DMS 273 treated with DMSO at 0.1 percent for 48 hours (cell line): ENCODE measurements at regions not wholly inside any gene's neighbourhood (a gene's known extent, or its start where the extent isn't known, plus 50 kb on each side); places are given as distances from the start of the nearest gene placed in this dataset.

Source experiments
- DNase-seq: peaks from one replicate; lab custom pipeline; 2025; lab: John Stamatoyannopoulos, UW

DNA sequence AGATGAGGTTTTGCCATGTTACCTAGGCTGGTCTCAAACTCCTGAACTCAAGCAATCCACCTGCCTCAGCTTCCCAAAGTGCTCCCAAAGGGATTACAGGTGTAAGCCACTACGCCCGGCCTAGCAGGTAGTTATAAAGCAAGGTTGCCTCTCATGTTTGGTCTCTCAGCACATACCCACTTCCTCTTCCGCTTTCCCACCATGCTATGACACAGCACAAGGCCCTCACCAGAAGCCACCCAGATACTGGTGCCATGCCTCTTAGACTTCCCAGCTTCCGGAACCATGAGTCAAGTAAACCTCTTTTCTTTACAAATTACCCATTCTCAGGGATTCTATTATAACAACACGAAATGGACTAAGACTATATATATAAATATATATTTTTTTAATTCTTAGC lies 143.6 kb downstream of the COPRS start:
- DNase-seq, result no peak

DNA sequence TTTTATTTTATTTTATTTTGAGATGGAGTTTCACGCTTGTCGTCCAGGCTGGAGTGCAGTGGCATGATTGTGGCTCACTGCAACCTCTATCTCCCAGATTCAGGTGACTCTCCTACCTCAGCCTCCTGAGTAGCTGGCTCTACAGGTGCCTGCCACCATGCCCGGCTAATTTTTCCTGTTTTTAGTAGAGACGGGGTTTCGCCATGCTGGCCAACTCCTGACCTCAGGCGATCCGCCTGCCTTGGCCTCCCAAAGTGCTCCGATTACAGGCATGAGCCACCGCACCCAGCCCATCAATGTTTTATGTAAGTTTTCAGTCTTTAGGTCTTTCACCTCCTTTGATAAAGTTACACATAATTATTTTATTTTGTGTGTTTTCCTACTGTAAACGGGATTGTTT lies 154.6 kb downstream of the COPRS start:
- no peak for DNase-seq

DNA sequence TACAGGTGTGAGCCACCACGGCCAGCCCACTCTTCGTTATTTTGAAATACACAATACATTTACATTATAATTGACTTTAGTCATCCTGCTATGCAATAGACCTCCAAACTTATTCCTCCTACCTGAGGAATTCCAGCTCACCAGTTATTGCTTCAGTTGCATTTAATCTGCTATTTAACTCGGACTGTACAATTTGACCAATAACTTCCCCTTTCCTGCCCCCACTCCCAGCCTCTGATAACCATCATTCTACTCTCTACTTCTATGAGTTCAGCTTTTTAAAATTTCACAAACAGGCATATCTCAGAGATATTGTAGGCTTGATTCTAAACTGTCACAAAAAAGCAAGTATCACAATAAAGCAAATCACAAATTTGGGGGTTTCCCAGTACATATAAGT lies 157.0 kb downstream of the COPRS start:
- no peak for DNase-seq

DNA sequence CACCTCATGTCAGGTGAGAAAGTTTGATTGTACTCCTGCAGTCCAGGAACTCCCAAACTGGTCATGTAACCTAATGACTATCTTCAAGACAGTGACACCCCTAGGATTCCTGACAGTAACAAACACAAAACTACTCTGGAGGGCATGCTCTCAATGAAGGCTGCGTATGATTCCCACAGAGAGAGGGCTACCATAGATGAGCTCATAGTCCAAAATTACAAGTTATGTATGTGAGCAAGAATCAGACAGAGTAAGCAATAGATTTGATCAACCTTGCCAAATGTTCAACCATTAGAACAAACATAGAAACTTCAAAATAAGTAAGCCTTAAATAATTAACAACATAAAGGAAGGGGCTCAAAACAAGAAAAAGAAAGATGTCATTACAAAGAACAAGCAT lies 158.1 kb downstream of the COPRS start:
- no peak for DNase-seq

DNA sequence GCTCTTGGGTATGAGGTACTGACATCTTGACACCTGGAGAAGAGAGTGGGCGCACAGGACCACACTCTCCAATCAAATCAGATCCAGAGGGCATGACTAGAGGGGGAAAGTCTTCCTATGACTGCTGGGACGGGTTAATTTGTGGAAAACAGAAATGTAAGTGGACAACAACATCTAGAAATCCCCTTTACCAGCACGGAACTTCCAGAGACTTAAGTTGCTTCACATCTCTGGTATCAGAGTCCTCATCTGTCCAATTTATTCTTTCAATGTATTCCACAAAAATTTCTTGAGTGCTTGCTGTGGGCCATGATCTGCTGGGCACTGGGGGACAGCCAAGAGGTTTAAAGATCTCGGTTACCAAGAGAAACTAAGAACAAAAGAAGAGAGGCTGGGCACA lies 159.2 kb downstream of the COPRS start:
- DNase-seq, result no peak

DNA sequence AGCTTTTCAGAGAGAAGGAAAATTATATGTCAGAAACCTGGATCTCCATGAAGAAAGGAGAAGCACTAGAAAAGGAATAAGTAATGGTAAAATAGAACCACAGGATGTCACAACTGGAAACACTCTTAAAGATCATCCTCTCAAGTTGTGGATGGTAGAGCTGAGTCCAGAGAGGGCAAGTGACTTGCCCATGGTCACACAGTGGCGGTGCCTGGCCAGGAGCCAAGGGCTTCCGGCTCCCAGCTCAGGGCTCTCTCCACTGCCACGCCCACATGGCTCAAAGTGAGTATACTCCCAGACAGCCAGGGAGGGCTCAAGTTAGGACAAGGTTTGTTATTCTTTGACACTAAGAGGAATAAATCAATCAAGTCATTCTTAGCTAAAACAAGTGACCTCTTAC lies 159.8 kb downstream of the COPRS start:
- no peak for DNase-seq

DNA sequence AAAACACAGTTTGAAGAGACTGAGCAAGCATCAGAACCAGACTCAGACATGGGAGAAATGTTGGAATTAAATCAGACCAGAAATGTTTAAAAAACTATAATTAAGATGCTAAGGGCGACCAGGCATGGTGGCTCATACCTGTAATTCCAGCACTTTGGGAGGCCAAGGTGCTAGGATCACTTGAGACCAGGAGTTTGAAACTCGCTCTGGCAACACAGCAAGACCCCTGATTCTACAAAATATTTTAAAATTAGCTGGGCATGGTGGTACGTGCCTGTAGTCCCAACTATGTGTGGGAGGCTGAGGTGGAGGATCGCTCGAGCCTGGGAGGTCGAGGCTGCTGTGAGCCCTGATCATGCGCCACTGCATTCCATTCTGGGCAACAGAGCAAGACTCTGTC lies 160.3 kb downstream of the COPRS start:
- no peak for DNase-seq

DNA sequence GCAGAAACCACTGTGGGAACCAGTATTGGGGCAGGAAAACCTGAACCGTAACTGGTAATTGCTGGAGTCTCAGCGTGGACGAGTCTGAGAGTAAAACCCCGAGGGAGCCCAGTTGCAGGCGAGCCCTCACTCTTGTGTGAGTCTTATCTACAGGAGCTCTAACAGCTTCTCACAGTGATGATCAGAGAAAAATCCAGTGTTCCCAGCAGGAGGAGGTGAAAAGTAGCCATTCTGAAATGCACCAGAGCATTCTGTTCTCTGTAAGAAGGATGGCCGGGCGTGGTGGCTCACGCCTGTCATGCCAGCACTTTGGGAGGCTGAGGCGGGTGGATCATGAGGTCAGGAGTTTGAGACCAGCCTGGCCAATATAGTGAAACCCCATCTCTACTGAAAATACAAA lies 161.2 kb downstream of the COPRS start:
- DNase-seq, result no peak

DNA sequence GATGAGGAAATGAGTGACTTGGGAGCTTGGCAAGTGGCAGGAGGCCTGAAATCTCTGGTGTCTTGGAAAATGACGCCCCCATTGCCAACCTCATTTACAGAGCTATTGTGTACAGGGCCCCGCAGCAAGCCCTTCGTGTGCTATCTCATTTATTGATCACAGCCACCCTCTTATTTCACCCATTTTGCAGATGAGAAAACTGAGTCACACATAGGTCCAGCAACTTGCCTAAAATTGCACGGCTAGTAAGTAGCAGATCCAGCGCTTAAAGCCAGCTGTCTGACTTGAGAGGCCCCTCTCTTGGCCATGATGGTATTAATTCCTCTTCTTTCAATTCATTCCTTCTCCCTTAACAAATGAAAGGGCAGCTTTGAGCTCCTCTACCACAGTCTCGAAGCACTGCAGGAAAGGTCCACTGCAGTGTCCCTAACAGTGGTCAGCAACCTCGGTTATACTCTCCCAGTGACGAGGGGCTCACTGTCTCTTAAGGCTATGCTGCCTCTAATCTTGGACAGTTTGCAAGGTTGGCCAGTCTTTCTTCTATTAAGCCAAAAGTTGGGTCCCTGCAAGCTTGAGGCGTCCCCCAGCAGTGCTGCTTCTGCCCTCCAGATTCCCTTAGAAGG lies 162.2 kb downstream of the COPRS start:
- no peak for DNase-seq

DNA sequence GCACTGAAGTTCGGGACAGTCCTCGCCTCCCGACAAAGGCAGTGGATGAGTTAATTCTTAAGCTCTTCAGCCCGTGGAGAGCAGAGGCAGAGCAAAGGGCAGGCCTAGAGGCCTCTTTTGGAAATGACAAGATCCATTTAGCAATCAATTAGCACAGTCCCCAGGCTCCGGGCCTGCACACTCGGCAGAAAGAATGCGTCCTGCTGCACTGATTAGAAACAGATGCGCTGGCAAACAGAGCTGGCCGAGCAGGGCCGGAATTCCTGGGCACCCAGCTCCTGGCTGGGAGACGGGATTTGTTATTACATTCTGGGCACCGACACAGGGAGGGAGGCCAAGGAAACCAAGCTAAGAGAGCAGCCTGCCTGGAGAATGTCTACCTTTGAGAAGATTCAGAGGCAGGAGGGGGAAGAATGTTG lies 162.9 kb downstream of the COPRS start:
- peak; percentile 37 for DNase-seq

DNA sequence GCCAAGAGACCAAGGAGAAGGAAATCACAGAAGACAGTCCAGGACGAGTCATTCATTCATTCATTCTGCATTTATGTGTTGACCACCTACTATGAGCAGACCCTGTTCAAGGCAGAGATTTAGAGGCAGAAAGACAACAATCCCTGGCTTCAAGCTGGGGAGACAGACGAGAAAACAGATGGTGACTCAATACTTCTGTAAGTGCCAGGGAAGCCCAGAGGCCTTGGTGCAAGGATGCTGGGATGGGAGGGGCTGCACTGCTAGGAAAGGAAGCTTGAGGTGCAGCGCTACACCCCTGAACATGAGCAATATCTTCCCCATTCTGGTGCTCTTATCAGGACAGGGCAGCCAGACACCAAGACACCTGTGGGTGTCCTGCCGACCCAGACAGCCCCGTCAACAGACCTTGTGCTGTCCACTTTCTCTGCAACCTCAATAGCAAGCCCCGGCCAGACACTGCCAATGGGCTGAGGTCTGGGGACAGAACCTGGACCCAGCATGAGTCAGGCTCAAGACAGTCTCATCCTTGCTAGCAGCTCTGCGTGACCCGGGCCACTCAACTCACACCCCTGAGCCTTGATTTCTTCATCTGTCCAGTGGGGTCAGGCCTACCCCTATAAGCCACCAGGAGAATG lies 163.5 kb downstream of the COPRS start:
- DNase-seq, result peak; percentile 23

DNA sequence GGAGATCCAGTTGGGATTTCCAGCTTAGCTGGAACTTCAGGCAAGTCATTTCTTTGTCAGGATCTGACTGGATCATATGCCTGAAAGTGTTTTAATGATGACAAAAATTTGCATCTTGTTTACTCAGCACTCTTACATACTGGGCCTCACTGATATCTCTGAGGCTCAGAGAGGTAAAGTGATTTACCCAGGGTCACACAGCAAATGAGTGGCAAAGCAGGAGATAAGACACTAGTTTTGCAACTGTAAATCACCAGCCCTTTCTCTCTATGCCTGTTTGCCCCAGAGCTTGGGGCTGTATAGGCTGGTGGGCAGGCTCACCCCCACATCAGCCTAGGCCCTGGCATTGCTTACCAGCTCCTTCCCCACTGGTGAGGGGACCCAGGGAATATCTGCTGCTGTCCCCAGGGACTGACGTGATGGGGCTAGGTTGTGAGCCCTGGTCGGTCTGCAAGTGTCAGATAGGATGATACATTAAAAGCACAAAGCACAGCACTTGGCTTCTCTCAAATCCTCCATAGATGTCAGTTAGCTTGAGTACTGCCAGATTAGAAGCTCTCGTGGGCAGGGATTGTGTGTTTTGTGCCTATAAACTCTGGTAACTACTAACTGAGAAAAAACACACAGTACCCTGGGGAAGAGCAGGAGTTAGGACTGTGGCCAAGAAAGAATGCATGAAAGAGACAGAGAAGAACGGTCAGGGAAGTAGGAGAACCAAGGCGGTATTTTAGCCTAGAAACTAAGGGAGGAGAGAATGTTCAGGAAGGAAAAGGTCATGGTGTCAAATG lies 165.4 kb downstream of the COPRS start:
- no peak for DNase-seq

DNA sequence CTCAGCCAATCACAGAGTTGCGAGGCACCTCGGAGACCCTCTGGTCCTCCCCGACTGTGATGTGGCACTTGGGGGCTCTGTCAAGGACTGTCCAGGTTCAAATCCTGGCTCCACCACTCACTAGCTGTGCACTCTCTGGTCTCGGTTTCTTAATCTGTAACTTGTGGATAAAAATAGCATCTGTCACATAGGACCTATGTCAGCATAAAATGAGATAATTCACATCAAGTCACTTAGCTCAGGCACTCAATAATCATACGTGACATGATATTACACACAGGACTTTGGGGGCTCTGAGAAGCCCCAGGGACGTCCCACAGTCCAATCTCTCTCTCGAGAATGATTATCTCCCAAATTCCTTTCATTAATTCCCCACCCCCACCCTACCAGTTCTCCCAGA lies 166.4 kb downstream of the COPRS start:
- no peak for DNase-seq

DNA sequence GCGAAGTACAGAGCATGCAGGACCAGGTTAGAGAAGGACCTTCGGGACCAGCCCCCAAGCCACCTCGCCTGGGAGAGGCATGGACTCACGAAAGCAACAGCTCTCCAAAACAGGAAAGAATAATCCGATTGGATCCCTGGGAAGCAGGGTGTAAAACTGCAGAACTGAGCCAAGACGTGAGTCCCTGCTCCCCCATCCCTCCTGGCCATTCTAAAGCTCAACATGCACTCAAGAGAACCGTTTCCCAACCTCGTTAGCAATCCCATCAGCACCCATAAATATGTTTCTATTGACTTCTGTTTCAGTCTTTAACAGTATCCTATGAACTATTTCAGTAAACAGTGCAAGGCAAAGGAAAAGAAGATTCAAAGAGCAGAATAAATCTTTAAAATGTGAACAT lies 167.0 kb downstream of the COPRS start:
- DNase-seq, result no peak

DNA sequence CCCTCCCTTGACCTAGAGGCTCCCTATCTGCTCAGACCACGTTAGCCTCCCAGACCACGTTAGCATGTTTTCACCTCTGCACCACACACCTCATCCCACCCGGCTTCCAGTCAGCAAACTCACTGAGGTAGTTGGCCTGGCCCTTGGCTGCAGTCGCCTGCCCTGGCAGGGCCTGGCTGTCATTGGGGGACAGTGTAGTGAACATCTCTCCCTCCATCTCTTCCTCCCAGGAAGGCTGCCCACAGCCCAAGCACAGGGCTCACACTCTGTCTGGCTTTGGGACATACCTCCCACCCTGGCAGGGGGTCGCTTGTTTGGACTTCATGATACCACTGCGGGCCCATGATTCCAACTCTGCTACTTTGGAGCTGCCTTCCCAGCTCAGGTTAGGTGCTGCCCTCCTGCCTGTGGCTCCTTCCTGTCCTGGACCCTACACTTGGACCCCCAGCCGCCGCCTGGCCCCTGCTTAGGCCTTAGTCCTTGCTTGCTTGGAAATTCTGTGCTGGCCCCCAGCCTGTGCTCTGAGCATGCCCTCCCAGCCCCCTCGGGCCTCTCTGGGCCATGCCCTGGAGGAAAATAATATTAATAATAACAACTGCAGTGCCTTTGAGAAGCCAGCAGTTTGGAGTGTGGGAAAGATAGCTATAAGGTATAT lies 167.7 kb downstream of the COPRS start:
- DNase-seq, result no peak

DNA sequence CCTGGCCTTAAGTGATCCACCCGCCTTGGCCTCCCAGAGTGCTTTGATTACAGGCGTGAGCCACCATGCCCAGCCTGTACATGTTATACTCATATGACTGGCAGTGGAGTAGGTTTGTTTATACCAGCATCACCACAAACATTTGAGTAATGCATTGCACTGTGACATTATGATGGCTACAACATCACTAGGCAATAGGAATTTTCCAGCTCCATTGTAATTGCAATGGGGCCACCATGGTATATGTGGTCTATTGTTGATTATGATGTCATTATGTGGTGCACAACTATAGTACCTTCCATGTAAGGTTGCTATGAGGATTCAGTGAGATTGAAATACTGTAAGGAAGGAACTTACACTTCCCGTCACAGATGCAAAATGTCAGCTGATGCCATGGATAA lies 168.9 kb downstream of the COPRS start:
- no peak for DNase-seq

DNA sequence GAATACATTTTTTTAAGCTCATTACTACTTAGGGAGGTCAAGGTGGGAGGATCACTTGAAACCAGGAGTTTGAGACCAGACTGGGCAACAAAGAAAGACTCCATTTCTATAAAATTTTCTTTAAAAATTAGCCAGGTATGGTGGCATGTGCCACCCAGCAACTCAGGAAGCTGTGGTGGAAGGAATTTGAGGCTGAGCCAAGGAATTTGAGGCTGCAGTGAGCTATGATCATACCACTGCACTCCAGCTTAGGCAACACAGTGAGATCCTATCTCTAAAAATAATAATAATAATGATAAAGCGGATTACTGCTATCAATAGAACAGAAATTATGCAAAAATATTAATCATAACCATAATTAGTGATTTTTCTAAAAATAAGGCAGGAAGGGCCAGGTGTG lies 170.3 kb downstream of the COPRS start:
- no peak for DNase-seq

DNA sequence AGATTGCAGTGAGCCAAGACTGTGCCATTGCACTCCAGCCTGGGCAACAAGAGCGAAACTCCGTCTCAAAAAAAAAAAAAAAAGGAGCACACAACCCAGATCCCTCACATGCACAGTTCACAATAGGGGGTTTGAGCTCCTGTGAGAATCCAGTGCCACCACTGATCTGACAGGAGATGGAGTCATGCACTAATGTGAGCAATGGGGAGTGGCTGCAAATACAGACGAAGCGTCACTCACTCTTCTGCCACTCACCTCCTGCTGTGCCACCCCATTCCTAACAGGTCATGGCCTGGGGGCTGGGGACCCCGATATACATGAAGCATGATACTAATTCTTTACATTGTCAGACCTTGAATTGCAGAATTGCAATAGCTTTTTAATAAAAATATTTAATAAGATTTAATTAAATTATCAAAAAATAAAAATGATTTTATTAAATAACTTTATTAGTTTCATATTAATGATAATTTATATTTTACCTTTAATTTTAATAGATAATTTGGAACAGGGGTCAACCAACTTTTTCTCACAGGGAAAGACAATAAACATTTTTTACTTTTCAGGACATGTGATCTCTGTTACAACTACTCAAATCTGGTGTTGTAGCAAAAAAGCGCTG lies 171.4 kb downstream of the COPRS start:
- DNase-seq, result no peak

DNA sequence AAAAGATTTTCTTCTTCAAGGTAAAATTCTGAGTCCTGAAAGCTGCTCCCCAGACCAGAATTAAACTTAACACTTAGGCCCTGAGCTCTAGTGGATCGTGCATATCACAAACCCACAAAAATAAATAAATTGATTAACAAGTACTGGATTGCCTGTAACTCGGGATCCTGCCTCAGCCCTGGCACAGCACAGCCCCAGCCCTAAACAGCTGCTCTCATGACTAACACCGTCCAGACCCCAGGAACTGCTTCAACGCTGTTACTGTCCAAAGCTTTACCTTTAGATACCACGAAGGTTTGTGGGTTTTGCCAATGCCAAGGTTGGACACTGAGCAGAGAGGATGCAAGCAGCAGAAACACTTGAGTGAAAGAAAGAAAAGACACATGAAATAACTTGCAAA lies 172.5 kb downstream of the COPRS start:
- no peak for DNase-seq

DNA sequence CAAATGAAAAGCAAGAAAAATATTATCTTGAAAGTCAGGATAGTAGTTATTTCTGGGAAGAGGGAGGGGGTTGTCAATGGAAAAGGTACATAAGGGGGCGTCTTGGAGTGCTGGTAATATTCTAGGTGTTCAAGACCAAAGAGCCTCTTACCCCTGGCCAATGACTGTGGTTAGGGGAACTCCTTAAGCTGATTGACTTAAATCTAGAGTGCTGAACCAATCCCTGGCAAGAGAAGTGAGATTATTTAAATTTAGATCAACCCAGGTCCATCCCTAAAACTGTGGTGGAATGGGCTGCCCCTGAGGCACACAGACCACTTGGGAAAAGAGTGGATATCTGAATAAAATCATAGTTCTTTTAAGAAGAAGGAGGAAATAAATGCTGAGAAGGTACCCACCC lies 174.1 kb downstream of the COPRS start:
- no peak for DNase-seq

DNA sequence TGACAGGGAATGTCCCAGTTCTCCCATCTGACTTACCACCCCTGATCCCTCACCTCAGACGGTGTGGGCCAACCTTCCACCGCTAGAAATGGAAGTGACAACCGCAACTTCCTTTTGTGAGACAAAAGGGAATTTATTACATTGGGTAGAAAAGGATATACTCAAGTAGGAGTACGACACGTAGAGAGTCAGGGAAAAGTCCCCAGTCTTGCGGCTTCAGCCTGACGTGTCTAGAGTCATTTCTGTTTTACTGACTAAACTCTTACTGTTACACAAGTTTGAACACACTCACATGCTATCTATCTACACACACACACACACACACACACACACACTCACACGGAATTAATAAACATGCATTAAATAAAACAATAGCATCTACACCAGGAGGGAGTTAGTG lies 178.9 kb downstream of the COPRS start:
- no peak for DNase-seq

DNA sequence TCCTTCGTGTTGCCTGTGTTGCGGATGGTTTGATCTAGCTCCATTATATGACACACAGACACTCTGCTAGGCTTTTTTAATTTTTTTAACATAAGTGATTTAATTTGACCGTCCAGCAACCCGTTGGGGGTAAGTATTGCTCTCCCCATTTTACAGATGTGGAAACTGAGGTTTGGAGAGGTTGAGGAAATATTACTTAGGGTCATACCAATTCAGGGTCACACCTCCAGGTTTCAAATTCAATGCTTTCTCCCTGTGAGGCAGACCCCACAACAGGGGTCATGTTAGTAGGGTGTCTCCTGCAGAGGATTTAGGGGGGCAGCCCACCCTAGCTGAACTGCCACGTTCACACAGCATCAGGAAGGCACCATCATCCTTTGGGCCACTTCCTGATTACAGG lies 179.4 kb downstream of the COPRS start:
- no peak for DNase-seq

DNA sequence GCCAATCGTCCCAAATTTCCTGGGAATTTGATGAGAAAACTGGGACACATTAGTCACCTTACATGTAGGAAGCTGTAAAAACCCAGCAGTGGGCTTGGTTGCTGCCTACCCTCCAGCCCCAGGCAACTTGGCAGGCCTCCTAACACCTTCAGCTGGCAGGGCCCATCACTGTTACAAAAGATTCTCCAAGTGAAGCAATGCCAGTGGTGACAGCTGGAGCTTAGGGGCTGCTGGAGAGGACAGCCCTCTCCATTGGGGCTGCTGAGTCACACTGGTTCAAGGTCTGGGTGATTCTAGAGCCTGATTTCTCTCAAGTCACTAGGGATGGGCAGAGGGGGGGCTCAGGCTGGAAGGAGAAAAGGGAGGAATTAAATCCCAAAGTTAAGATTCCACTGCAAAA lies 180.6 kb downstream of the COPRS start:
- peak; percentile 48 for DNase-seq
